ENCODE measurements at regions not wholly inside any gene's neighbourhood (a gene's known extent, or its start where the extent isn't known, plus 50 kb on each side); places are given as distances from the start of the nearest gene placed in this dataset.

- Histone ChIP-seq H3K4me1 (peaks cover 0 to 4% (median 0%) of the 10 kb centered on the region in 4 donors), H3K4me3 (no peak overlapping the region), H3K36me3 (no peaks in the 10 kb centered on the region), H3K27ac (no peak overlapping the region), H3K27me3 (no peaks in the 10 kb centered on the region), H3K9me3 (no peaks in the 10 kb centered on the region)
- DNase-seq (ENCODE audit: low spot score in 2 of 2): no peak
- WGBS, 2 donors: 72 to 77% methylated on average over 4 of the region's 4 CpGs
- TF ChIP-seq POLR2A (IDR thresholded peaks at IDR 0.05) (no peak), EP300 (IDR thresholded peaks at IDR 0.05) (no peak), CTCF (IDR thresholded peaks at IDR 0.05) (no peak)
These were observed 385.1 kb upstream of the RPS23 start for GRCh38 chr5:82663225-82663624.

- Histone ChIP-seq H3K4me3 (no peak overlapping the region), H3K27ac (no peak overlapping the region), H3K36me3 (no peaks in the 10 kb centered on the region), H3K27me3 (no peaks in the 10 kb centered on the region), H3K4me1 (peaks cover 0 to 4% (median 0%) of the 10 kb centered on the region in 4 donors), H3K9me3 (no peaks in the 10 kb centered on the region)
- WGBS, 2 donors: 29 to 42% methylated on average over 1 of the region's 1 CpG
- no peak for DNase-seq (ENCODE audit: low spot score in 2 of 2)
- TF ChIP-seq POLR2A (IDR thresholded peaks at IDR 0.05) (no peak), EP300 (IDR thresholded peaks at IDR 0.05) (no peak), CTCF (IDR thresholded peaks at IDR 0.05) (no peak)
These were observed 384.2 kb upstream of the RPS23 start for GRCh38 chr5:82662340-82662739.

- Histone ChIP-seq H3K27me3 (no peaks in the 10 kb centered on the region), H3K9me3 (no peaks in the 10 kb centered on the region), H3K4me3 (no peak overlapping the region), H3K4me1 (peaks cover 0 to 4% (median 0%) of the 10 kb centered on the region in 4 donors), H3K36me3 (no peaks in the 10 kb centered on the region), H3K27ac (no peak overlapping the region)
- WGBS, 2 donors: 83% methylated on average over 1 of the region's 1 CpG
- no peak for DNase-seq (ENCODE audit: low spot score in 2 of 2)
- TF ChIP-seq EP300 (IDR thresholded peaks at IDR 0.05): no peak
- no peak for TF ChIP-seq CTCF (IDR thresholded peaks at IDR 0.05)
- TF ChIP-seq POLR2A (IDR thresholded peaks at IDR 0.05): no peak
These were observed 383.8 kb upstream of the RPS23 start for GRCh38 chr5:82661933-82662332.

GRCh38 chr5:82661462-82661861 lies 383.3 kb upstream of the RPS23 start:
- 77 to 85% methylated on average over 2 of the region's 2 CpGs for WGBS, 2 donors
- DNase-seq (ENCODE audit: low spot score in 2 of 2): no peak
- Histone ChIP-seq H3K9me3 (no peaks in the 10 kb centered on the region), H3K27ac (no peak overlapping the region), H3K4me1 (peaks cover 0 to 8% (median 0%) of the 10 kb centered on the region in 4 donors), H3K36me3 (no peaks in the 10 kb centered on the region), H3K27me3 (no peaks in the 10 kb centered on the region), H3K4me3 (no peak overlapping the region)
- TF ChIP-seq CTCF (IDR thresholded peaks at IDR 0.05) (no peak), EP300 (IDR thresholded peaks at IDR 0.05) (peak in 1 of 2 donors; percentile 38)

- TF ChIP-seq EP300 (IDR thresholded peaks at IDR 0.05): no peak
- TF ChIP-seq POLR2A (IDR thresholded peaks at IDR 0.05): no peak
- TF ChIP-seq CTCF (IDR thresholded peaks at IDR 0.05): no peak
- DNase-seq (ENCODE audit: low spot score in 2 of 2): no peak
- Histone ChIP-seq H3K4me3 (no peak overlapping the region), H3K27me3 (no peaks in the 10 kb centered on the region), H3K4me1 (peaks cover 0 to 7% (median 0%) of the 10 kb centered on the region in 4 donors), H3K27ac (no peak overlapping the region), H3K9me3 (no peaks in the 10 kb centered on the region), H3K36me3 (no peaks in the 10 kb centered on the region)
- 86 to 95% methylated on average over 2 of the region's 2 CpGs for WGBS, 2 donors
These were observed 381.0 kb upstream of the RPS23 start for GRCh38 chr5:82659115-82659514.

Measured in tibial nerve (tissue), 4 donors.